Fibroblast of upper back skin (primary cell): ENCODE measurements at regions not wholly inside any gene's neighbourhood (a gene's known extent, or its start where the extent isn't known, plus 50 kb on each side); places are given as distances from the start of the nearest gene placed in this dataset.
"Not testable (repeated sequence)": the region's sequence is repeated elsewhere in the genome, so short reads cannot be mapped to it uniquely, and the experiment has no call there.

Source experiments
- DNase-seq: peaks from one replicate; pipeline ENCODE4 v3.0.0-alpha.2; 2013

GRCh38 chr1:101371259-101371658, 134.4 kb downstream of the S1PR1 start:
- peak; percentile 62 for DNase-seq

- DNase-seq, result no peak
Measured at GRCh38 chr1:101373570-101373969, 136.8 kb downstream of the S1PR1 start.

GRCh38 chr1:101375448-101375847, 138.6 kb downstream of the S1PR1 start:
- DNase-seq, result not testable (repeated sequence)

- no peak for DNase-seq
Measured at GRCh38 chr1:101376121-101377083, 139.6 kb downstream of the S1PR1 start.

DNA sequence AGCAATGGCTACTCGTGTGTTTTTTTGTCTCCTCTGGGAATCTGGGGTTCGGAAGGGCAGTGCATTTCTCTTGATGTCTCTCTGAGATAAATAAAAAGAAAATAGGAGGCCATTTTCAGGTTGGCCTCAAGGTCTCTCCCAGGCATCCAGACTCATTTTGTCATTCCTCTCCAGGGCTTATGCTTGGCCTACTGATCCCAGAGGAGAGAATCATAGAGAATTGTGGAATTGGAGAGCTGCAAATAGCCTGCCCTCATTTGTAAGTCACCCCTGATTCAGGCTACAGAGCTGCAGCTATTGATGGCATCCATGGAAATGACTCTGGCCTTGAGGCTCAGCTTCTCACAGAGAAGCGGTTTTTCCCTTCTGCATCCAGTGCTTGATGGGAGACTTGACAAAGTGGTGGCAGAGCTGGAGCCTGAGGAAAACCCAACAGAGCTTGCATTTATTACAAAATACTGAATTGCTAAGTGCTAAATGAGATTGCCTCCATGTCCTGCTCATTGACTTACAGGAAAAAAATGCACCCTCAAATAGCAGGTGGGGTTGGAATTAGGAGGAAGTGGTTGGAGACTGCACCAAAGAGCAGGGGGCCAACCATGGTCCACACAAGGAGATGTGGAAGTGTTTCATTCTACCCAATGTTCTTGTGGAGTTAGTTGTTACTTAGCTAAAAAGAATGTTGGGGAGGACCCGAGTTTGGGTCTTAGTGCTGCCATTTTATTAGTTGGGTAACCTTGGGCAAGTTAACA, 140.4 kb downstream of the S1PR1 start:
- DNase-seq, result no peak

DNA sequence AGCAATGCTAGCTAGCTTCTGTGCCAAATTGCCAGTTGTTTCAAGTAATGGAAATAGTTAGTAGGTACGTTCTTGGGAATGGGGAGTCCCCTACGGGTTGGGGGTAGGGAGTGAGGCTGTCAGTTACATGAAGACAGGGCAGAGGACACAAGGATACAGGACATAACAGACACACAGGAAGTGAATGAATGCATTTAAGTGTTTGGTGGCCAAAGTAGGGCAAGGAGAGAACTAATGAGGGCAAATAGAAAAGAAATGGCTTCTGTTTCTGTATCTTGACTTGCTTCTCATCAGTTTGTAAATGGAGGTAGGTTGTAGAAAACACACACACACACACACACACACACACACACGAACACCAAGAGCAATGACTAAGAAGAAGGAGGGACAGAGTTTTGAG, 142.2 kb downstream of the S1PR1 start:
- no peak for DNase-seq

GRCh38 chr1:101379950-101380349, 143.1 kb downstream of the S1PR1 start:
- DNase-seq, result no peak

- DNase-seq, result no peak
Measured at GRCh38 chr1:101382135-101382534, 145.3 kb downstream of the S1PR1 start.

- DNase-seq, result peak; percentile 7
Measured at GRCh38 chr1:101388904-101389546, 152.2 kb downstream of the S1PR1 start.

DNA sequence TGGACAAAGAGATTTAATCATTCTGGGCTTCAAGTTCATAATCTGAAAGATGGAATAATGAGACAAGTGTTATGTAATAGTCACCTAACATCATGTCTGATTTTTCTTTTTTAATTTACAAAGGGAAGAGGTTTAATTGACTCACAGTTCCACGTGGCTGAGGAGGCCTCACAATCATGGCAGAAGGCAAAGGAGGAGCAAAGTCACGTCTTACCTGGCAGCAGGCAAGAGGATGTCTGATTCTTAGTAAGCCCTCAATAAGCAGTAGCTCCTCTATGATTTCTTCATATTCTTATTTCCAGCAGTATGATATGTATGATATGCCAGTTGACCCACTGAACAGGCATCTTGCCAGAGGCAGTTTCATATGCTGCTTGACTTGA, 152.7 kb downstream of the S1PR1 start:
- no peak for DNase-seq

GRCh38 chr1:101392552-101392951, 155.7 kb downstream of the S1PR1 start:
- DNase-seq, result no peak

- DNase-seq, result peak; percentile 20
Measured at GRCh38 chr1:101394041-101394440, 157.2 kb downstream of the S1PR1 start.

DNA sequence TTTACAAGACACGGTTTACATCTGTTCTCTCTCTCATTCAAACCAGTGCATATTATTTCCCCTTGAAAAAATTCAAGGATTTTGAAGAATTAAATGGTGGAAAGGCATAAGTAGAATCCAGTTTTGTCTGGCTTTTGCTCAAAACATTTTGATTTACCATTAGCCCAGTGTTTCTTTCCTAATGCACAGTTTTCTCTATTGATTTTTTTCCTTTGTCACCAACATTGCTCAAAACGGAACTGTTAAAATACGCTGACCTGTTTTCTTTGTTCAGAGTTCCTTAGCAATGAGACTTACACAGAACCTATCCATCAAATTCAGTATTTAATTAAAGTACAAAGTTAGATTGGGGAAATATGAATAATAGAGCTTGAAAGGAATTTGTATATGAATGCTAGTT, 162.4 kb downstream of the S1PR1 start:
- DNase-seq, result no peak

GRCh38 chr1:101406271-101406670, 169.5 kb downstream of the S1PR1 start:
- no peak for DNase-seq

GRCh38 chr1:101406681-101407080, 169.9 kb downstream of the S1PR1 start:
- no peak for DNase-seq

DNA sequence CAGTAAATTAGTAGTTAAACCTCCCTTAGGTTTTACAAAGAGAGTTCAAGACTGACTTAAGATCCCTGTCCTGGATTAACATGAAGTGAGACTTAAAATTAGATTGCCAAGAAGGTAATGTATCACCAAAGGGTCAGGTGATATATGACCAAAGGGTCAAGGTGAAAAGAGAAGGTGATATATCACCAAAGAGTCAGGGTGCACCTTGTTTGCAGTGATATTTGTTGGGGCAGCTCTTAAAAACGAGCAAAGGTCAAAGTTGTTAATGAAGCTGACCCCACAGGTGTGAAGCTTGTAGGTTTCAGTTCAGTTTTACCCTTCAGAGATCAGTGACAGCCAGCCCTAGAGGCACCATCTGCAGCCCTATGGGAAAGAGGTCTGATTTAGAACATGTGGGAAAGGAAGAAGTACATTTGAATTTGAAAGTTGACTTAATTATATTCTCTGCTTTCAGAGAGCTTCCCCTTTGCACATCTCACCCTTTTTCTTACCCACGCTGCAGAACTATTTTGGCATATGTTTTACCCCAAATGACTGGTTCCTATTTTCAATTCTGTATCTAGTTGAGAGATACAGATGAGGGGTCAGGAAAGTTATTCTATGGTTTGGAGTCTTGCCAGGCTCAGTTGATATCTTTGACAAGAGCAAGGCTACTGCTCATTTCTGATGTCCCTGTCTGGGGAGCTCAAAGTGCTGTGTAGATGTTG, 170.8 kb downstream of the S1PR1 start:
- DNase-seq, result no peak

- no peak for DNase-seq
Measured at GRCh38 chr1:101408212-101409042, 171.6 kb downstream of the S1PR1 start.

DNA sequence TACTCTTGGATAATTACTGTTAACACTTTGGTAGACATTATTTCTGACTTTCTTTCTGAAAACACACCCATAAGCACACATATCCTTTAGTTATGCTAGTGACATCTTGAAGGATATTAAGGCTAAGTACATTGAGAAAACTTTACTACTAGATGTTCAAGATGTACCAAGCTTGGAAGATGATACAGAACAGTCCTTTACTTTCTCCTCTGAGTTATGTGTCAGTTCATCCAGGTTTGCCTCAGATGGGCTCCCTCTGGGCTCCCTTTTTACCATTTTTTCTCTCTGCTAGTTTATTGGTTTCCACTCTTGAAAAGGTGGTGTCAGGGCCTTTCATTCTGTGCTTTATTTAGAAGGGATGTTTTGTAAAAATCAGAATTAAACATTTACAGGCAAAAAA, 172.3 kb downstream of the S1PR1 start:
- DNase-seq, result no peak

DNA sequence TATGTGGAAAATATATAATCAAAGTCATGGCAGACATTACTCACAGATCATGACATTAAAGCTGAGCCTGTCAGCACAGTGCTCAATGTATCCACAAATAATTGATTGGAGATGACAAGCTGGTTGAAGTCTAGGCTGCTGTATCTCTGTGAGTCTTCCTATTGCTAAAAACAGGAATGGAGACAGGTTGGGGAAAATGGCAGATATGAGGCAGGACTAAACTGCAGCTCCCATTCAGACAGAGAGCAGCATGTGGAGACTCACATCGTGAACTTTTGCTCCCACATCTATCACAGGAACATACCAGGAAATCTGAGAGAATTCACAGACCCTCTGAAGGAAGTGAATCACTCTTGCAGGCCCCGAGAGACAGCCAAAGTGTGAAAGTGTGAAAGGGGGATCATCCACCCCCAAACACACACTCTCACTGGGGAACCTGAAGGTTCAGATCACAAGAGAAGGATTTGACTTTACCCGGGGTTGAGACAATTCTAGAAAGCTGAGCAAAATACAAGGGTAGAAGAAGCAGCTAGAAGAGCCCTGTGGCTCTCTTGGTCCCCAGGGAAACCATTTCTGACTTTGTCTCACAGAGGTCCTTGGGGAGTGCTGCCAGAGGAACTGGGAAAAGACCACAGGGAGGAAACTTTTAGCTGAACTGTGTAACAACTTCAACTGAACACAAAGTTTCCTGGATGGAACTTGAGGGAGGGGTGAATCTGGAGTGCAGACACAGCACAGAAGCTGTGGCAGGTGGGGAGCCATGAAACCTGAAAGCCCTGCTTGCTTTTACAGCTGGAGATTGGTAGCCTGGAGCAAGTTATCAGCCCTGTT, 173.4 kb downstream of the S1PR1 start:
- DNase-seq, result peak; percentile 2

DNA sequence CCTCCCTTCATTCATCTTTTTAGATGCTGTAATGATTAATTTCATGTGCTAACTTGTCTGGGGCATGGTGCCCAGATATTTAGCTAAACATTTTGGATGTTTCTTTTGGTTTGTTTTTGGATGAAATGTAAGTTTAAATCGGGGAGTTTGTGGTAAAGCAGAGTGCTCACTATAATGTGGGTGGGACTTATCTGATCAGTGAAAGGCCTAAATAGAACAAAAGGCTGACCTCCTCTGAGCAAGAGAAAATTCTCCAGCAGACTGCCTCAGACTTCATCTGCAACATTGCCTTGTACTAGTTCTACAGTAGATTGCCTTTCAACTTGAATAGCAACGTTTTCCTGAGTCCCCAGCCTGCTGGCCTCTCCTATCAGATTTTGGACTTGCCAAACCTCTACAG, 183.6 kb downstream of the S1PR1 start:
- no peak for DNase-seq

- DNase-seq, result not testable (repeated sequence)
Measured at GRCh38 chr1:101428083-101428482, 191.3 kb downstream of the S1PR1 start.
